ENCODE measurements at regions not wholly inside any gene's neighbourhood (a gene's known extent, or its start where the extent isn't known, plus 50 kb on each side); places are given as distances from the start of the nearest gene placed in this dataset.

DNA sequence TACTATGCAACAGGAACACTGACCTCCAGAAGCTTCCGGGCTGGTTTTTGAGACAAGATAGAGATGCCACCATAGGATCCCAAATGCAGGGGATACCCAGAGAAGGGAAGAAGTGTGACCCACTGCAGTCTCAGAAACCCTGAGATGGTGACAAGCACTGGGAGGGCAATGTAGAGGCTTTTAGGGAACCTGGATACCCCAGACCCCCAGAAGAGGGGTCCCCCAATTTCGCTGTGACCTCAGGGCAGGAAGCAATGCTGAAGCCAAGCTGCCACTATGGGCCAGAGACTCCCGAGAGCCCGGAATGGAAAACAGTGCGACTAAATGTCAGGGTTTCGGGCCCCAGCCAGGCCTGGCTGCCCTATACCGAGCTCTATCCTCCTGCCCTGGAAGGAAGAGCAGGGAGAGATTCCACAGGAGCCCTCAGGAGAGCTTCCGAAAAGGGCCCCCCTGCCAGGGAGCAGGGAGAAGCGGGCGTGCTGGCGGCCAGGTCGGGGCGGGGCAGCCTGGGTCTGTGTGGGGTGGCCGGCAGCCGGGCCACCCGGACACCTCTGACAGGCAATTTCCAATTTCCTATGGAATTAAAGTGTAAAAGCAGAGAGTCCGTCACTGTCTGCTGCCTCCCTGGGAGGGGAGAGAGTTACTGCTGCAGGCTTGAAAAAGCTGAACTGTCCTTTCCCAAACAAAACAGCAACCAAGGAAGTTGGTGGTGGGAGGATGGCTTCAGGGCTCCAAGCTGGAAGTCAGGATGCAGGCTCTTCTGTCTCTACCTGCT, 154.2 kb downstream of the FGF18 start:
- Mint-ChIP-seq H3K4me1 (peaks cover 42% of the 10 kb centered on the region), H3K9me3 (peaks cover 37% of the 10 kb centered on the region), H3K27ac (peak overlapping the region; percentile 68), H3K36me3 (ENCODE audit: low read depth) (peaks cover 24% of the 10 kb centered on the region), H3K4me3 (no peak overlapping the region), H3K27me3 (ENCODE audit: low read depth, poor library complexity) (no peaks in the 10 kb centered on the region)
- TF ChIP-seq, protein P1, sequence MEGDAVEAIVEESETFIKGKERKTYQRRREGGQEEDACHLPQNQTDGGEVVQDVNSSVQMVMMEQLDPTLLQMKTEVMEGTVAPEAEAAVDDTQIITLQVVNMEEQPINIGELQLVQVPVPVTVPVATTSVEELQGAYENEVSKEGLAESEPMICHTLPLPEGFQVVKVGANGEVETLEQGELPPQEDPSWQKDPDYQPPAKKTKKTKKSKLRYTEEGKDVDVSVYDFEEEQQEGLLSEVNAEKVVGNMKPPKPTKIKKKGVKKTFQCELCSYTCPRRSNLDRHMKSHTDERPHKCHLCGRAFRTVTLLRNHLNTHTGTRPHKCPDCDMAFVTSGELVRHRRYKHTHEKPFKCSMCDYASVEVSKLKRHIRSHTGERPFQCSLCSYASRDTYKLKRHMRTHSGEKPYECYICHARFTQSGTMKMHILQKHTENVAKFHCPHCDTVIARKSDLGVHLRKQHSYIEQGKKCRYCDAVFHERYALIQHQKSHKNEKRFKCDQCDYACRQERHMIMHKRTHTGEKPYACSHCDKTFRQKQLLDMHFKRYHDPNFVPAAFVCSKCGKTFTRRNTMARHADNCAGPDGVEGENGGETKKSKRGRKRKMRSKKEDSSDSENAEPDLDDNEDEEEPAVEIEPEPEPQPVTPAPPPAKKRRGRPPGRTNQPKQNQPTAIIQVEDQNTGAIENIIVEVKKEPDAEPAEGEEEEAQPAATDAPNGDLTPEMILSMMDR (IDR thresholded peaks at IDR 0.05) = no peak
- no peak for DNase-seq

DNA sequence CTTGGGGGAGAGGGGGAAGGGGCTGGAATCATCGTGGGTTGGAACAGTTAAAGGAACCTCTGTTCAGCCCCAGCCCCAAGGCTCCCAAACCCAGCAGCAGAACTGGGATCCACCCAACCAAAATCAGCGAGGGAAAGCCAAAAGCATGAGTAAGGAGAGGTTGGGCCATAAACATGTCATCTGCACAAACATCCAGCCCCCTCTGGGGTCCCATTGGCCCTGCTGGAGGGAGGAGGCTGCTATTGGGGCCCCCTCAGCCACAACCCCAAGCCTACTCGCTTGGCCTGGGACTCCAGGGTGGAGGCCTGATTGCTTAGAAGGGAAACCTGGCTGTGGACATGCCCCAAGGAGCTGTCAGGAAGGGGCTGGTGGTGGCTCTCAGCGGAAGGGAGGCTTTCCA, 154.9 kb downstream of the FGF18 start:
- H3K9me3 Mint-ChIP-seq = peaks cover 30% of the 10 kb centered on the region
- DNase-seq = no peak
- TF ChIP-seq, protein P1 (IDR thresholded peaks at IDR 0.05) = no peak
- H3K4me3 Mint-ChIP-seq = no peak overlapping the region
- no peaks in the 10 kb centered on the region for H3K27me3 Mint-ChIP-seq (ENCODE audit: low read depth, poor library complexity)
- peaks cover 50% of the 10 kb centered on the region for H3K4me1 Mint-ChIP-seq
- peaks cover 17% of the 10 kb centered on the region for H3K36me3 Mint-ChIP-seq (ENCODE audit: low read depth)
- no peak overlapping the region for H3K27ac Mint-ChIP-seq

DNA sequence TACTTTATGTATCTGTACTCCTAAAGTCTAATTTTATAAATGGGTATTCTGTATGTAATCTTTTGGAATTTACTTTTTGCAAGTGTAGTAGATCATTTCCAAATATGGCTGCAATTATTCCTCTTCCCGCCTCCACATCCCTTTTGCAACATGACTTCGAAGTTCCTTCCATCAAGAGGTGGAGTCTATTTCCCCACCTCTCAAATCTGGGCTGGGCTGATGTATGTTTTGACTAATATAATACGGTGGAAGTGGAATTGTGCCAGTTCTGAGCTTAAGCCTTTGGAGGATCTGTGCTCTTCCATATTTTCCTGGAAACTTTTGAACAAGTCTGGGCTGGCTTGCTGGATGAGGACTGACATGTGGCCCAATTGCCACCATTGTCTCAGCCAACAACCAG, 155.9 kb downstream of the FGF18 start:
- Mint-ChIP-seq H3K4me3 (no peak overlapping the region), H3K27me3 (ENCODE audit: low read depth, poor library complexity) (no peaks in the 10 kb centered on the region), H3K9me3 (peaks cover 20% of the 10 kb centered on the region), H3K27ac (no peak overlapping the region), H3K36me3 (ENCODE audit: low read depth) (peaks cover 7% of the 10 kb centered on the region), H3K4me1 (peaks cover 60% of the 10 kb centered on the region)
- DNase-seq = no peak
- TF ChIP-seq, protein P1 (IDR thresholded peaks at IDR 0.05) = no peak

DNA sequence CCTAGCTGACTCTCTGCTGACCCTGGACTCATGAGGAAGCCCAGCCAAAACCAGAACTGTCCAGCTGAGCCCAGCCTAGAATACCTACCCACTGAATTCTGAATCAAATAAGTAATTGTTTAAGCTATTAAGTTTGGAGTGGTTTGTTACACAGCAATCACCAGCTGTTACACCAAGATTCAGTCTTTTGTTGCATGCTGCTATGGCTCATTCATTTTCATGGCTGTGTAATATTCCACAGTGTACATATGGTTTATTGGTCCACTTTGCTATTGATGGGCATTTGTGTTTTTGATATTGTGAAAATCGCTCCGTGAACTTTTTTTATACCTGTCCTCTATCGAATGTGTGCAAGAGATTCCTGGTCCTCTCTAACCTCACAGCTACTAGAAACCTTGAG, 156.4 kb downstream of the FGF18 start:
- Mint-ChIP-seq H3K9me3 (peaks cover 16% of the 10 kb centered on the region), H3K4me3 (no peak overlapping the region), H3K27me3 (ENCODE audit: low read depth, poor library complexity) (no peaks in the 10 kb centered on the region), H3K36me3 (ENCODE audit: low read depth) (peaks cover 2% of the 10 kb centered on the region), H3K4me1 (peaks cover 64% of the 10 kb centered on the region), H3K27ac (no peak overlapping the region)
- no peak for DNase-seq
- TF ChIP-seq, protein P1 (IDR thresholded peaks at IDR 0.05) = no peak

DNA sequence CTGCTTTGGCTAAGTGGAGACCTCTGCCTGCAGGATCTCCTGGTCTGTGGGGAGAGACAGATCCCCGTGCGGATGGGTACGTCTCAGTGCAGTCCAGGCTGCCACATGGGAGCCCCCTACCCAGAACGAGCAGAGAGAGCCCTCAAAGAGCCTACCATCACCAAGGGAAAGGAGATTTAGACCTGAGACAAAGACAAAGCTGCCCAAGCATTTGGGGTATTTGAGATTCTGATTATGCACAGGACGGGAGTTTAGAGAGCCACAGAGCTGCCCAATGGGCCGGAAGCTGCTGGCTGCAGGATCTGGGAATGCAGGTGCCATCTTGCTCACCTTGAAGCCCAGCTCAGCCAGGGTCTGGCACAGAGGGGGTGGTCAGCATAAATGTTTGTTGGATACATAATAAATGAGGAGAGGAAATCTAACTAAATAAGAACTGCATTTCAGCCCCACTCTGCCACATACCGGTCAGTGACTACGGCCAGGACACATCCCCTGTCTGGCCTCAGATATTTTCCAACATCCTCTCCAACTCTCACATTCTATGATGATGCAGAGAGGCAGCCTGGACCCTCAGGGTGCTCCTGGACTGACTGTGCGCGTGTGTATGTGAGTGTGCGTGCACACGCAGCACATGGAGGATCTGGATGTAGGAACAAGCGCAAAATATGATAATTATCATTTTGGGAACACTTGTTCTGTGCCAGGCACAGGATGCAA, 157.8 kb downstream of the FGF18 start:
- no peak for DNase-seq
- TF ChIP-seq, protein P1 (IDR thresholded peaks at IDR 0.05) = no peak
- Mint-ChIP-seq H3K4me1 (peaks cover 67% of the 10 kb centered on the region), H3K36me3 (ENCODE audit: low read depth) (no peaks in the 10 kb centered on the region), H3K4me3 (no peak overlapping the region), H3K27me3 (ENCODE audit: low read depth, poor library complexity) (no peaks in the 10 kb centered on the region), H3K9me3 (peaks cover 4% of the 10 kb centered on the region), H3K27ac (no peak overlapping the region)
